HEK293 (cell line): ENCODE measurements at regions not wholly inside any gene's neighbourhood (a gene's known extent, or its start where the extent isn't known, plus 50 kb on each side); places are given as distances from the start of the nearest gene placed in this dataset.

ENCODE experiments used
- CTCF ChIA-PET: fragments of 350-600 bp; formaldehyde crosslinking; extraction: SDS; loops from one replicate; lab custom pipeline; 2021; ENCODE audit warnings: antibody characterized with exemption; lab: Yijun Ruan, JAX
- POLR2A ChIA-PET: fragments of 300-600 bp; formaldehyde crosslinking; extraction: SDS; loops from one replicate; lab custom pipeline; 2020; ENCODE audit warnings: antibody characterized with exemption, inconsistent platforms; lab: Yijun Ruan, JAX
- H3K27ac ChIP-seq: fragments of 200-500 bp; sonication (Bioruptor generic); 2 replicates; pipeline ENCODE4 v1.5.1; 2014; ENCODE audit warnings: low read depth, low read length, control low read depth, inconsistent platforms; ENCODE audit errors: extremely low read depth
- H3K36me3 ChIP-seq, 2 experiments: fragments of 200-500 bp in 1 of 2; sonication (Bioruptor generic) in 1 of 2; 1 replicate in 1 of 2; 2 replicates in 1 of 2; pipeline ENCODE4 v1.5.1; 2014 to 2017; ENCODE audit warnings: inconsistent platforms in 2 of 2, low read length in 2 of 2; ENCODE audit not compliant: control insufficient read depth in 2 of 2, insufficient read depth in 1 of 2
- H3K4me1 ChIP-seq: fragments of 200-500 bp; sonication (Bioruptor generic); 2 replicates; pipeline ENCODE4 v1.5.1; 2014; ENCODE audit warnings: mild to moderate bottlenecking, low read length, inconsistent platforms; ENCODE audit not compliant: control insufficient read depth, insufficient read depth
- H3K4me3 ChIP-seq: 2 replicates; pipeline ENCODE4 v1.5.1; 2011; ENCODE audit warnings: low read depth, mild to moderate bottlenecking, control low read depth, low read length, moderate library complexity
- H3K9me3 ChIP-seq: fragments of 200-500 bp; sonication (Bioruptor generic); 2 replicates; pipeline ENCODE4 v1.5.1; 2014; ENCODE audit warnings: low read depth, low read length, inconsistent platforms; ENCODE audit not compliant: control insufficient read depth, insufficient read depth
- GLIS2 ChIP-seq: fragments of 450-650 bp; formaldehyde crosslinking; IDR thresholded peaks from 2 replicates; pipeline ENCODE4 v1.5.1; 2016; ENCODE audit warnings: missing biosample characterization, missing genetic modification characterization
- HIC1 ChIP-seq: fragments of 450-650 bp; formaldehyde crosslinking; IDR thresholded peaks from 2 replicates; pipeline ENCODE4 v1.5.1; 2016; ENCODE audit warnings: missing biosample characterization, missing genetic modification characterization
- INSM2 ChIP-seq: fragments of 450-650 bp; formaldehyde crosslinking; IDR thresholded peaks from 2 replicates; pipeline ENCODE4 v1.5.1; 2016; ENCODE audit warnings: missing biosample characterization, missing genetic modification characterization
- REPIN1 ChIP-seq: fragments of 450-650 bp; formaldehyde crosslinking; IDR thresholded peaks from 2 replicates; pipeline ENCODE4 v1.5.1; 2017; ENCODE audit warnings: missing biosample characterization, missing genetic modification characterization, low read depth
- SALL2 ChIP-seq: fragments of 450-650 bp; formaldehyde crosslinking; IDR thresholded peaks from 2 replicates; pipeline ENCODE4 v1.5.0; 2017; ENCODE audit warnings: missing biosample characterization, mild to moderate bottlenecking, missing genetic modification characterization, borderline replicate concordance
- ZFP69B ChIP-seq: fragments of 450-650 bp; formaldehyde crosslinking; IDR thresholded peaks from 2 replicates; pipeline ENCODE4 v1.5.1; 2016; ENCODE audit warnings: missing biosample characterization, missing genetic modification characterization
- ZNF112 ChIP-seq: fragments of 450-650 bp; formaldehyde crosslinking; IDR thresholded peaks from 2 replicates; pipeline ENCODE4 v1.5.0; 2017; ENCODE audit warnings: missing biosample characterization, missing genetic modification characterization
- ZNF146 ChIP-seq: fragments of 450-650 bp; formaldehyde crosslinking; IDR thresholded peaks from 2 replicates; pipeline ENCODE4 v1.5.1; 2016; ENCODE audit warnings: missing biosample characterization, missing genetic modification characterization
- ZNF175 ChIP-seq: fragments of 450-650 bp; formaldehyde crosslinking; IDR thresholded peaks from 2 replicates; pipeline ENCODE4 v1.5.1; 2016; ENCODE audit warnings: missing biosample characterization, missing genetic modification characterization
- ZNF394 ChIP-seq: fragments of 450-650 bp; formaldehyde crosslinking; IDR thresholded peaks from 2 replicates; pipeline ENCODE4 v1.5.1; 2016; ENCODE audit warnings: missing biosample characterization, missing genetic modification characterization, mild to moderate bottlenecking, moderate library complexity, borderline replicate concordance
- ZNF600 ChIP-seq: fragments of 450-650 bp; formaldehyde crosslinking; IDR thresholded peaks from 2 replicates; pipeline ENCODE4 v1.5.1; 2016; ENCODE audit warnings: missing biosample characterization, missing genetic modification characterization
- ZNF654 ChIP-seq: fragments of 450-650 bp; formaldehyde crosslinking; IDR thresholded peaks from 2 replicates; pipeline ENCODE4 v1.5.1; 2016; ENCODE audit warnings: low read depth, missing biosample characterization, missing genetic modification characterization
- ZNF658 ChIP-seq: fragments of 450-650 bp; formaldehyde crosslinking; IDR thresholded peaks from 2 replicates; pipeline ENCODE4; 2016; ENCODE audit warnings: missing biosample characterization, missing genetic modification characterization
- ZNF791 ChIP-seq: fragments of 450-650 bp; formaldehyde crosslinking; IDR thresholded peaks from 2 replicates; pipeline ENCODE4 v1.5.1; 2016; ENCODE audit warnings: missing biosample characterization, missing genetic modification characterization

DNA sequence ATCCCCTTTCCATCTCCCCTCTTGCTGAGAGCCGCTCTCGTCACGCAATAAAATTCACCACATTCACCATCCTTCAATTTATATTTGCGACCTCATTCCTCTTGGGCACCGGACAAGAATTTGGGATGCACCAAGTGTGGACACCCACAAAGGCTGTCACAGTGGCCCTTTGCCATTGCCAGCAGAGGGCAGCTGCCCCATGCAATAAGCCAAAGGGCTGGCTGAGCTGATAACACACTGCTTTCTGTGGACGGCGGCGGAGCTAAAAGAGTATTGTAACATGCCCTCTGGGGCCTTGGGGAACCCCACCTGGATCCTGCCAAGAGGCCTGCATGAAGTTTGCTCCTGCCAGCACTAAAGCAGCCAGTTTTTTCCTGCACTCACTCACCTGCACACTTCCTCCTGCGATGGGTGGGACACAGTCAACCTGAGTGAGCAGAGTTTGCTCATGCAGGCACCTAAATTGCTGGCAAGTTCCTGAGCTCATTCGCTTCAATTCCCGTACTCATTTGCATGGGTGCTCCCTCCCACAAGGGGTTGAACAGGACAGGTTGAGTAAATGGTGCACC is 792.3 kb upstream of the ADAMTS5 start:
- Histone ChIP-seq H3K9me3 (no peaks in the 10 kb centered on the region; the same call in 1 of the 2 replicates), H3K36me3 (no peaks in the 10 kb centered on the region)
- CTCF ChIA-PET = interaction anchor here (0.5 to 1.6 kb wide), 3 partner anchors 577 to 909 kb away, joined by 3 read pairs; no protein-coding TSS in a partner anchor

DNA sequence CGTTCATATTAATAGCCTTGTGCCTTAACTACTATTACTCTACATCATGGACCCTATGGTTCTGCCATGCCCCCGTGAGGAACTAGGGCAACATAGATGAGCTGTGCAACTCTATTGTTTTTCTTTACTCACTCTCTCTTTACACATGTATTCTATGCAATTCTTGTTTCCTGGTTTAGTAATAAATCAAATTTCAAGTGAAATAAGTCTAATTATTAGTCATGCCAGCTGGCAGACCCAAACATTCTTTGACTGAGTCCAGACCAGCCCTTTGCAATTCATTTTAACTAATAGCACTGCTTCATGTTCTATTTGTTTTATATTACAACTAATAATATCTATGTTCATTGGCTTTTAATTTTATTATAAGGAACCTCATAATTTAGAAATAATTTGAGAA is 789.3 kb upstream of the ADAMTS5 start:
- TF ChIP-seq ZNF600 = no peak
- H3K36me3 ChIP-seq = no peaks in the 10 kb centered on the region
- H3K27ac ChIP-seq = no peak overlapping the region
- no peaks in the 10 kb centered on the region for H3K4me1 ChIP-seq
- no peak overlapping the region for H3K4me3 ChIP-seq
- CTCF ChIA-PET = no interaction called here
- POLR2A ChIA-PET = no interaction called here
- no peaks in the 10 kb centered on the region; the same call in 1 of the 2 replicates for H3K9me3 ChIP-seq

More for the DNA sequence above, 792.3 kb upstream of the ADAMTS5 start:
- POLR2A ChIA-PET = no interaction called here
- Histone ChIP-seq H3K4me1 (no peaks in the 10 kb centered on the region), H3K27ac (no peak overlapping the region), H3K4me3 (no peak overlapping the region)
- TF ChIP-seq ZNF791 (tag by site-specific recombination) (no peak), ZNF654 (tag by site-specific recombination) (0 out of 2 replicates have a peak, but pooled peaks have one; percentile 3), ZNF146 (tag by site-specific recombination) (no peak)

- ChIA-PET CTCF (no interaction called here), POLR2A (no interaction called here)
- no peak overlapping the region for H3K27ac ChIP-seq
- no peaks in the 10 kb centered on the region for H3K9me3 ChIP-seq
- TF ChIP-seq ZNF394 = no peak
- TF ChIP-seq REPIN1 (tag by site-specific recombination) = no peak
- TF ChIP-seq SALL2 = no peak
- H3K36me3 ChIP-seq = no peaks in the 10 kb centered on the region
- H3K4me1 ChIP-seq = no peaks in the 10 kb centered on the region
- no peak overlapping the region for H3K4me3 ChIP-seq
Observed at GRCh38 chr21:27743971-27744564, 777.2 kb upstream of the ADAMTS5 start.

DNA sequence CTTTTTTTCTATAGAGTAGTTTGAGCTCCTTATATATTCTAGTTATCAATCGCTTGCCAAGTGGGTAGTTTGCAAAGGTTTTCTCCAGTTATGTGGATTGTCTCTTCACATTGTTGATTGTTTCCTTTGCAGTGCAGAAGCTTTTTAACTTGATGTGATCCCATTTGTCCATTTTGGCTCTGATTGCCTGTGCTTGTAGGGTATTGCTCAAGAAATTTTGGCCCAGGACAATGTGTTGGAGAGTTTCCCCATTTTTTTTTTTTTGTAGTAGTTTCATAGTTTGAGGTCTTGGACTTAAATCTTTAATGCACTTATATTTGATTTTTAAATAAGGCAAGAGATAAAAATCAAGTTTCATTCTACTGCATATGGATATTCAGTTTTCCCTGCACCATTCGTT is 774.8 kb upstream of the ADAMTS5 start:
- Histone ChIP-seq H3K4me3 (no peak overlapping the region), H3K9me3 (no peaks in the 10 kb centered on the region), H3K27ac (no peak overlapping the region), H3K36me3 (no peaks in the 10 kb centered on the region), H3K4me1 (no peaks in the 10 kb centered on the region)
- ChIA-PET CTCF (no interaction called here), POLR2A (no interaction called here)
- TF ChIP-seq HIC1 (no peak), GLIS2 (tag by site-specific recombination) (no peak), ZNF658 (tag by site-specific recombination) (no peak), ZNF112 (tag by site-specific recombination) (no peak), ZNF175 (no peak), INSM2 (no peak), ZFP69B (tag by site-specific recombination) (no peak)
